ENCODE measurements at regions not wholly inside any gene's neighbourhood (a gene's known extent, or its start where the extent isn't known, plus 50 kb on each side); places are given as distances from the start of the nearest gene placed in this dataset.
"Not testable (repeated sequence)": the region's sequence is repeated elsewhere in the genome, so short reads cannot be mapped to it uniquely, and the experiment has no call there.

- no peaks in the 10 kb centered on the region for H3K4me1 Mint-ChIP-seq
- intact Hi-C loops (cut with micrococcal nuclease), result no loop called here
- Histone ChIP-seq H3K9me3 (ENCODE audit: control insufficient read depth in 1 of 2, low read length in 2 of 2) (no peaks in the 10 kb centered on the region), H3K27ac (ENCODE audit: low read depth, low read length) (no peak overlapping the region), H3K27me3 (ENCODE audit: insufficient read depth, low read length) (no peaks in the 10 kb centered on the region), H3K4me3 (ENCODE audit: low read length in 2 of 2) (no peak overlapping the region), H3K36me3 (ENCODE audit: insufficient read depth, low read length) (no peaks in the 10 kb centered on the region), H3K4me1 (ENCODE audit: insufficient read depth, low read length) (no peaks in the 10 kb centered on the region)
- DNase-seq, result no peak
- POLR2A ChIA-PET (ENCODE audit: partially characterized antibody), result no interaction called here
- CTCF ChIA-PET (ENCODE audit: partially characterized antibody), result no interaction called here
- H3K36me3 Mint-ChIP-seq, result no peaks in the 10 kb centered on the region
- no peak overlapping the region for H3K27ac Mint-ChIP-seq
- peaks cover 0 to 5% (median under 1%) of the 10 kb centered on the region in 8 donors for H3K9me3 Mint-ChIP-seq
- H3K4me3 Mint-ChIP-seq, result no peak overlapping the region
- peaks cover 11% of the 10 kb centered on the region in 2 donors for H3K27me3 Mint-ChIP-seq
Measured at GRCh38 chr17:34741967-34742366, 162.6 kb downstream of the TMEM132E start.

- DNase-seq, result no peak
- H3K36me3 Mint-ChIP-seq, result no peaks in the 10 kb centered on the region
- peaks cover 0 to 5% (median under 1%) of the 10 kb centered on the region in 8 donors for H3K9me3 Mint-ChIP-seq
- H3K9me3 ChIP-seq (ENCODE audit: control insufficient read depth in 1 of 2, low read length in 2 of 2), result no peaks in the 10 kb centered on the region
- H3K4me3 Mint-ChIP-seq, result no peak overlapping the region
- H3K4me3 ChIP-seq (ENCODE audit: low read length in 2 of 2), result no peak overlapping the region
- H3K27ac Mint-ChIP-seq, result no peak overlapping the region
- CTCF ChIA-PET (ENCODE audit: partially characterized antibody), result no interaction called here
- peaks cover 7 to 11% of the 10 kb centered on the region in 2 donors for H3K27me3 Mint-ChIP-seq
- no peaks in the 10 kb centered on the region for H3K27me3 ChIP-seq (ENCODE audit: insufficient read depth, low read length)
- H3K27ac ChIP-seq (ENCODE audit: low read depth, low read length), result no peak overlapping the region
- POLR2A ChIA-PET (ENCODE audit: partially characterized antibody), result no interaction called here
- H3K4me1 Mint-ChIP-seq, result no peaks in the 10 kb centered on the region
- intact Hi-C loops (cut with micrococcal nuclease), result no loop called here
- no peaks in the 10 kb centered on the region for H3K4me1 ChIP-seq (ENCODE audit: insufficient read depth, low read length)
- no peaks in the 10 kb centered on the region for H3K36me3 ChIP-seq (ENCODE audit: insufficient read depth, low read length)
Measured at GRCh38 chr17:34740565-34741520, 161.5 kb downstream of the TMEM132E start.

DNA sequence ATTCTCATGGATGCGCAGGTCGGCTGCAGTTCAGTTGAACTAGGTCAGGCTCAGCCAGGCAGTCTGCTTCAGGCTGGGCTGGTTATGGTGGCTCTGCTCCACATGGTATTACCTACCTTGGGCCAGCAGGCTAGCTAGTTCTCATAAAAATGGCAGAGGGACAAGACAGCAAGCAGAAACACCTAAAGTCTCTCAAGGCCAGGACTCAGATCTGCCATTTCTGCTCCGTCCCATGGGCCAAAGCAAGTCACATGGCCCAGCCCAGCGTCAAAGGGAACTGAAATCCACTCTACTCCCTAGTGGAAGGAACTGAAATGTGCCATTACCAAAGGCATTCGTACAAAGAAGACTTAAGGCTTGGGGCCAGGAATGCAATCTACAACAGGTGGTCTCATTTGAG, 160.0 kb downstream of the TMEM132E start:
- Histone ChIP-seq H3K4me1 (ENCODE audit: insufficient read depth, low read length) (no peaks in the 10 kb centered on the region), H3K9me3 (ENCODE audit: control insufficient read depth in 1 of 2, low read length in 2 of 2) (no peaks in the 10 kb centered on the region), H3K36me3 (ENCODE audit: insufficient read depth, low read length) (no peaks in the 10 kb centered on the region), H3K27me3 (ENCODE audit: insufficient read depth, low read length) (no peaks in the 10 kb centered on the region), H3K27ac (ENCODE audit: low read depth, low read length) (no peak overlapping the region), H3K4me3 (ENCODE audit: low read length in 2 of 2) (no peak overlapping the region)
- CTCF ChIA-PET (ENCODE audit: partially characterized antibody), result no interaction called here
- Mint-ChIP-seq H3K4me1 (no peaks in the 10 kb centered on the region), H3K9me3 (peaks cover 0 to 5% (median under 1%) of the 10 kb centered on the region in 8 donors), H3K27ac (no peak overlapping the region), H3K4me3 (no peak overlapping the region), H3K36me3 (no peaks in the 10 kb centered on the region), H3K27me3 (peaks cover 6 to 7% of the 10 kb centered on the region in 2 donors)
- no peak for DNase-seq
- intact Hi-C loops (cut with micrococcal nuclease), result no loop called here
- POLR2A ChIA-PET (ENCODE audit: partially characterized antibody), result no interaction called here

DNA sequence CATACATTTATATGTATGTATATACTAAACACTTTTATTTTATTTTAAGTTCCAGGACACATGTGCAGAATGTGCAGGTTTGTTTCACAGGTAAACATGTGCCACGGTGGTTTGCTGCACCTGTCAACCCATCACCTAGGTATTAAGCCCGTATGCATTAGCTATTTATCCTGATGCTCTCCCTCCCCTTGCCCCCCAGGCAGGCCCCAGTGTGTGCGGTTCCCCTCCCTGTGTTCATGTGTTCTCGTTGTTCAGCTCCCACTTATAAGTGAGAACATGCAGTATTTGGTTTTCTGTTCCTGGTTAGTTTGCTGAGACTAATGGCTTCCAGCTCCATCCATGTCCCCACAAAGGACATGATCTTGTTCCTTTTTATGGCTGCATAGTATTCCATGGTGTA, 158.3 kb downstream of the TMEM132E start:
- H3K4me3 ChIP-seq (ENCODE audit: low read length in 2 of 2); H3K27ac ChIP-seq (ENCODE audit: low read depth, low read length); H3K27me3 Mint-ChIP-seq; H3K27ac Mint-ChIP-seq; CTCF ChIA-PET (ENCODE audit: partially characterized antibody); H3K4me1 ChIP-seq (ENCODE audit: insufficient read depth, low read length); H3K27me3 ChIP-seq (ENCODE audit: insufficient read depth, low read length); DNase-seq; H3K36me3 Mint-ChIP-seq; H3K9me3 ChIP-seq (ENCODE audit: control insufficient read depth in 1 of 2, low read length in 2 of 2); intact Hi-C loops (cut with micrococcal nuclease); H3K9me3 Mint-ChIP-seq; H3K4me1 Mint-ChIP-seq; POLR2A ChIA-PET (ENCODE audit: partially characterized antibody); H3K36me3 ChIP-seq (ENCODE audit: insufficient read depth, low read length); H3K4me3 Mint-ChIP-seq: not testable (repeated sequence)

DNA sequence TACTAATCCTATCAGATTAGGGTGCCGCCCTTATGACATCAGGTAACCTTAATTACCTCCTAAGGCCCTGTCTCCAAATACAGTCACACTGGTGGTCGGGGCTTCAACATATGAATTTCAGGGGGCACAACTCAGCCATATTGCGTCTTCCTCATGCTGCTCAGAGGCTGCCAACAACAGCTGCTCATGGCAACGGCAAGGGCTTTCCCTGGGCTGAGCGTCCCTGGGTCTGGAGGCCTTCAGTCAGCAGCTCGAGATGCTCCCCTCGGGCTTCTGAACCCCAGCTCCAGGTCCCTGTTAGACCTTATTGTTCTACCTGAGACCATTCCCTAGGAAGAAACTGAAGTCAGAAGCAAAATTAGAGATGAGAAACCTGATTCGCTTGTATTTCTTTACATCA, 157.2 kb downstream of the TMEM132E start:
- no peak overlapping the region for H3K4me3 Mint-ChIP-seq
- H3K36me3 ChIP-seq (ENCODE audit: insufficient read depth, low read length), result no peaks in the 10 kb centered on the region
- intact Hi-C loops (cut with micrococcal nuclease), result no loop called here
- no peaks in the 10 kb centered on the region for H3K27me3 ChIP-seq (ENCODE audit: insufficient read depth, low read length)
- ChIA-PET POLR2A (ENCODE audit: partially characterized antibody) (no interaction called here), CTCF (ENCODE audit: partially characterized antibody) (no interaction called here)
- H3K4me3 ChIP-seq (ENCODE audit: low read length in 2 of 2), result no peak overlapping the region
- no peaks in the 10 kb centered on the region for H3K9me3 ChIP-seq (ENCODE audit: control insufficient read depth in 1 of 2, low read length in 2 of 2)
- no peaks in the 10 kb centered on the region for H3K36me3 Mint-ChIP-seq
- peaks cover 4 to 6% of the 10 kb centered on the region in 2 donors for H3K27me3 Mint-ChIP-seq
- H3K9me3 Mint-ChIP-seq, result peaks cover 0 to 6% (median 3%) of the 10 kb centered on the region in 8 donors
- H3K27ac ChIP-seq (ENCODE audit: low read depth, low read length), result no peak overlapping the region
- no peaks in the 10 kb centered on the region for H3K4me1 ChIP-seq (ENCODE audit: insufficient read depth, low read length)
- no peak for DNase-seq
- H3K27ac Mint-ChIP-seq, result no peak overlapping the region
- H3K4me1 Mint-ChIP-seq, result no peaks in the 10 kb centered on the region

DNA sequence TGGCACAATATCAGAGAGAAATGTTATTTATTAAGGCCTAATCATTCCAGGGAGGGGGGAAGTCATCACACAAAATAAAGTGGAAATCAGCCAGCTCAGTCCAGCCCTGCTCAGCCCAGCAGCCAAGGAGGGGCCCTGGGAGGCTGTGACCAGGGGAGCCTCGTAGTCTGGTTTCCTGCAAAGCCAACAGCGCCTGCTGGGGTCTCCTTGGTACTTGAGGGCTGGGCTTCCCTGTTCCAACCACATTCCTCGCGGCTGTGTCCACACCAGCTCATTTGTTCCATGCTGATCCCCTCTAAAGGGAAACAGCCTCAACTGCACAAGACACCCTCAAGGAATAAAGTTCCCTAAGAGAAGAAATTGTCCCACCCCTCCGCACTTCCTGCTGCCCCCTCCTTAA, 154.0 kb downstream of the TMEM132E start:
- Mint-ChIP-seq H3K36me3 (no peaks in the 10 kb centered on the region), H3K27me3 (peaks cover 9% of the 10 kb centered on the region in 2 donors), H3K9me3 (peaks cover 0 to 7% (median 4%) of the 10 kb centered on the region in 8 donors), H3K4me1 (no peaks in the 10 kb centered on the region), H3K4me3 (no peak overlapping the region), H3K27ac (no peak overlapping the region)
- DNase-seq, result no peak
- Histone ChIP-seq H3K36me3 (ENCODE audit: insufficient read depth, low read length) (no peaks in the 10 kb centered on the region), H3K4me1 (ENCODE audit: insufficient read depth, low read length) (no peaks in the 10 kb centered on the region), H3K4me3 (ENCODE audit: low read length in 2 of 2) (no peak overlapping the region), H3K27me3 (ENCODE audit: insufficient read depth, low read length) (no peaks in the 10 kb centered on the region), H3K9me3 (ENCODE audit: control insufficient read depth in 1 of 2, low read length in 2 of 2) (no peaks in the 10 kb centered on the region), H3K27ac (ENCODE audit: low read depth, low read length) (no peak overlapping the region)
- CTCF ChIA-PET (ENCODE audit: partially characterized antibody), result no interaction called here
- intact Hi-C loops (cut with micrococcal nuclease), result no loop called here
- POLR2A ChIA-PET (ENCODE audit: partially characterized antibody), result no interaction called here

GRCh38 chr17:34730816-34731215, 151.4 kb downstream of the TMEM132E start:
- intact Hi-C loops (cut with micrococcal nuclease), result no loop called here
- POLR2A ChIA-PET (ENCODE audit: partially characterized antibody), result no interaction called here

More at GRCh38 chr17:34730816-34731215, 151.4 kb downstream of the TMEM132E start:
- CTCF ChIA-PET (ENCODE audit: partially characterized antibody), result no interaction called here
- H3K9me3 ChIP-seq (ENCODE audit: control insufficient read depth in 1 of 2, low read length in 2 of 2), result no peaks in the 10 kb centered on the region
- H3K27me3 Mint-ChIP-seq, result peaks cover 11% of the 10 kb centered on the region in 2 donors
- H3K9me3 Mint-ChIP-seq, result peaks cover 0 to 7% (median 4%) of the 10 kb centered on the region in 8 donors
- DNase-seq, result no peak
- no peaks in the 10 kb centered on the region for H3K36me3 Mint-ChIP-seq
- H3K4me3 ChIP-seq (ENCODE audit: low read length in 2 of 2), result no peak overlapping the region
- no peak overlapping the region for H3K27ac Mint-ChIP-seq
- H3K4me1 Mint-ChIP-seq, result no peaks in the 10 kb centered on the region
- H3K4me1 ChIP-seq (ENCODE audit: insufficient read depth, low read length), result no peaks in the 10 kb centered on the region
- no peaks in the 10 kb centered on the region for H3K27me3 ChIP-seq (ENCODE audit: insufficient read depth, low read length)
- H3K4me3 Mint-ChIP-seq, result no peak overlapping the region
- H3K27ac ChIP-seq (ENCODE audit: low read depth, low read length), result no peak overlapping the region
- no peaks in the 10 kb centered on the region for H3K36me3 ChIP-seq (ENCODE audit: insufficient read depth, low read length)

All from CD4-positive, alpha-beta memory T cell (primary cell).